Liver (tissue), 7 donors: ENCODE measurements at regions not wholly inside any gene's neighbourhood (a gene's known extent, or its start where the extent isn't known, plus 50 kb on each side); places are given as distances from the start of the nearest gene placed in this dataset.
"Not testable (repeated sequence)": the region's sequence is repeated elsewhere in the genome, so short reads cannot be mapped to it uniquely, and the experiment has no call there.

Experiments
- DNase-seq: peaks from one replicate; pipeline ENCODE4 v3.0.0-alpha.2; 2017; ENCODE audit warnings: low spot score
- H3K27ac ChIP-seq, 2 donors: one replicate each; pipeline ENCODE4 v1.7.0; 2013; ENCODE audit warnings: inconsistent platforms in 2 of 2, low read length in 2 of 2, control low read depth in 1 of 2, low read depth in 1 of 2, mild to moderate bottlenecking in 1 of 2
- H3K27me3 ChIP-seq, 4 donors: one replicate each; pipeline versions ENCODE4 v1.6.1 to v1.7.0; 2013; ENCODE audit warnings: low read length in 3 of 4, inconsistent platforms in 1 of 4, mild to moderate bottlenecking in 1 of 4, moderate library complexity in 1 of 4; ENCODE audit not compliant: control insufficient read depth in 4 of 4, insufficient read depth in 4 of 4
- H3K36me3 ChIP-seq, 4 donors: one replicate each; pipeline versions ENCODE4 v1.6.1 to v1.7.0; 2013; ENCODE audit warnings: low read length in 3 of 4, mild to moderate bottlenecking in 3 of 4, low read depth in 1 of 4, moderate library complexity in 1 of 4; ENCODE audit not compliant: control insufficient read depth in 4 of 4, insufficient read depth in 3 of 4
- H3K4me1 ChIP-seq, 4 donors: one replicate each; pipeline versions ENCODE4 v1.6.1 to v1.7.0; 2013; ENCODE audit warnings: low read length in 3 of 4, mild to moderate bottlenecking in 3 of 4, moderate library complexity in 1 of 4; ENCODE audit not compliant: control insufficient read depth in 4 of 4, insufficient read depth in 4 of 4
- H3K4me3 ChIP-seq, 3 donors: one replicate each; pipeline versions ENCODE4 v1.6.1 to v1.7.0; 2013; ENCODE audit warnings: low read length in 3 of 3, control low read depth in 1 of 3, low read depth in 1 of 3, mild to moderate bottlenecking in 1 of 3
- H3K9ac ChIP-seq, 2 donors: one replicate each; pipeline ENCODE4 v1.7.0; 2013; ENCODE audit warnings: low read length in 2 of 2, mild to moderate bottlenecking in 2 of 2, moderate library complexity in 2 of 2, control low read depth in 1 of 2, low read depth in 1 of 2
- H3K9me3 ChIP-seq, 4 donors: one replicate each; pipeline versions ENCODE4 v1.6.1 to v1.7.0; 2013; ENCODE audit warnings: low read length in 3 of 4; ENCODE audit not compliant: control insufficient read depth in 4 of 4
- GABPA ChIP-seq, 2 donors: IDR thresholded peaks in 1 of 2; conservative IDR thresholded peaks in 1 of 2; 2 replicates each; pipeline ENCODE4 v1.6.1; 2016; ENCODE audit warnings: antibody characterized with exemption in 2 of 2, mild to moderate bottlenecking in 1 of 2, moderate library complexity in 1 of 2
- HNF4G ChIP-seq: IDR thresholded peaks from 2 replicates; pipeline ENCODE4 v1.6.1; 2016; ENCODE audit warnings: antibody characterized with exemption
- NR2F2 ChIP-seq: IDR thresholded peaks from 2 replicates; pipeline ENCODE4 v1.6.1; 2016; ENCODE audit warnings: antibody characterized with exemption
- REST ChIP-seq: IDR thresholded peaks from 2 replicates; pipeline ENCODE4 v1.6.1; 2016; ENCODE audit warnings: antibody characterized with exemption, mild to moderate bottlenecking
- ZBTB33 ChIP-seq: IDR thresholded peaks from 2 replicates; pipeline ENCODE4 v1.6.1; 2016; ENCODE audit warnings: antibody characterized with exemption
- WGBS: extraction: QIAGEN DNeasy Blood & Tissue Kit; methylation state at CpG from one replicate; pipeline ENCODE4 v1.1.7; 2013; 5-methylcytosine and 5-hydroxymethylcytosine counted together
- donor health status: healthy.
- donor health status: healthy.
- donor health status: healthy.
- donor health status: healthy.

GRCh38 chr11:134955281-134955680 is 543.2 kb upstream of the B3GAT1 start:
- no peak for TF ChIP-seq ZBTB33
- TF ChIP-seq REST: no peak
- no peak for DNase-seq
- no peaks in the 10 kb centered on the region for H3K27me3 ChIP-seq
- H3K27ac ChIP-seq: no peak overlapping the region
- H3K4me3 ChIP-seq: no peak overlapping the region
- H3K9ac ChIP-seq: no peak overlapping the region
- 93% methylated on average over 9 of the region's 9 CpGs for WGBS
- no peaks in the 10 kb centered on the region for H3K4me1 ChIP-seq
- no peaks in the 10 kb centered on the region for H3K36me3 ChIP-seq
- H3K9me3 ChIP-seq: no peaks in the 10 kb centered on the region

GRCh38 chr11:134954456-134954855 is 542.4 kb upstream of the B3GAT1 start:
- not testable (repeated sequence) for H3K4me3 ChIP-seq, DNase-seq, H3K27ac ChIP-seq, H3K9me3 ChIP-seq, H3K36me3 ChIP-seq, H3K9ac ChIP-seq, H3K27me3 ChIP-seq, H3K4me1 ChIP-seq
- WGBS: 85% methylated on average over 4 of the region's 4 CpGs

- DNase-seq, H3K4me3 ChIP-seq, H3K9ac ChIP-seq, H3K9me3 ChIP-seq, H3K4me1 ChIP-seq, H3K27ac ChIP-seq, H3K36me3 ChIP-seq, H3K27me3 ChIP-seq: not testable (repeated sequence)
- 92% methylated on average over 2 of the region's 2 CpGs for WGBS
These were observed 541.5 kb upstream of the B3GAT1 start for GRCh38 chr11:134953417-134953970.

- Histone ChIP-seq H3K27me3 (no peaks in the 10 kb centered on the region), H3K9ac (no peak overlapping the region), H3K4me1 (no peaks in the 10 kb centered on the region), H3K4me3 (no peak overlapping the region), H3K9me3 (no peaks in the 10 kb centered on the region), H3K27ac (no peak overlapping the region), H3K36me3 (no peaks in the 10 kb centered on the region)
- WGBS: 85% methylated on average over 6 of the region's 6 CpGs
- TF ChIP-seq GABPA (IDR thresholded peaks at IDR 0.05 in 1 of 2, conservative IDR thresholded peaks at IDR 0.05 in 1 of 2) (no peak), NR2F2 (no peak), HNF4G (no peak)
- no peak for DNase-seq
These were observed 539.3 kb upstream of the B3GAT1 start for GRCh38 chr11:134951305-134951700.
